ENCODE measurements at regions not wholly inside any gene's neighbourhood (a gene's known extent, or its start where the extent isn't known, plus 50 kb on each side); places are given as distances from the start of the nearest gene placed in this dataset.
"Not testable (repeated sequence)": the region's sequence is repeated elsewhere in the genome, so short reads cannot be mapped to it uniquely, and the experiment has no call there.

DNA sequence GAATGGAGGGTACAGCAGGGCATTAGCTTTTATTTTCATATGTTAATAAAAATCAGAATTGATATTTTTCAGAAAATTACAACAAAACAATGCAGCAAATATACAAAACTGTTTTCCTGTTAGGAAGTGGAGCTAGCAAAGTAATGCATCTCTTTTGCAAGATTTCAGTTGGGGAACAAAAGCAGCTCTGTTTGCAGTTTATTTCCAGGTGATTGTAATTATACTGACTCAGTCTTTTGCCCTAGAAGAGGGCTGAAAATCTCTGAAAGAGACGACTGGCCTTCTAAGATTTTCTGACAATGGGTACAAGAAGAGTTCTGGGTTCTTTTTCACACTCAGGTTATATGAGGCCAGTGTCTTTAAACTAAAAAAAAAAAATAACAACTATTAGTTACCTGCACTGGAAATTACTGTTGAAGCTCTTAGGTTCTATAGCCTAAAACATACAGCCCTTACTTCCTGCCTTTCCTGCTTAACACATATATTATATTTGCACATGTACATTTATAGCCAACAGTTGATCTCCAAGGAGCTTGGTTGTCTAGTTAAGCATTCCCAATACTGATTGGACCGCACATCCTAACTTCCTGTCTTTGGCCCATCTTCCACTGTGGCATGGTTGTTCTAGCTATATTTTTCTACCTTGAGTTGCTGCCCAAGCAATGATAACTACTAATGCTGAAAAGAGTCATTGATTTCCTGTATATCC is 199.1 kb upstream of the KRR1 start:
- DNase-seq (ENCODE audit: low read depth in 1 of 2, low spot score in 1 of 2) = no peak

DNA sequence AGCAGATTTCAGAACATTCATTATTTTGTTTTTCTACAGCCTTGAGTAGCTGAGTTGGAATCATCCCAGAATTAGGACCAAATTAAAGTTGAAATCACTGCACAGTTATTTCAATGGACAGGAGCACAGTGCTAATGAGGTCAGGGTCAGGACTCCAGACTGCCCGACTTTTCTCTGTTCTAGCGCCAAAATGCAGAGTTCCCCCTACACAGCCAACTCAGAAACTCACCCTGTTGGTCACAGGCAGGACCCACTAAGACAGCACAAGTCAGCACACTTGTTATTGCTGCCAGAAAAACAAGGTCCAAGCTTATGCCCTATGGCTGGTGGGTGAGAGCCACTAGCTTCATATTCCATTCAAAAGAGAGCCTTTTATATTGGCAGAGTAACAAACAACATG is 198.1 kb upstream of the KRR1 start:
- DNase-seq (ENCODE audit: low read depth in 1 of 2, low spot score in 1 of 2) = no peak

DNA sequence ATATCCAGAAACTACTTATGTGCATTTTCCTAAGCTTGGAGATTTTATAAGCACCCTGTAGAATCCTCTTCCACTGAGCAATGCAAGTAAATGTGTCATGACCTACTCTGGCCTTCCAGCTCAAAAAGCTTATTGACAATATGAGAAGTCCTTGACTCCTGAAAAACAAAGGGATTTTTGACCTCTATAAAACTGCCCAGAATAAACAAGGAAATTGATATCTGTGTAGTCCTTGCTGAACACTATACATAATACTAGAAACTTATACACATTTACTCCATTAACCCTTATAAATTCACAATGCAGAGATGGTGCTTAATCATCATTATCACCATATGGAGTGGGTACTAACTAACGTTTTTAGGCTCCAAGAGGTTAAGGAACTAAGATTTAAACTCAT is 197.4 kb upstream of the KRR1 start:
- DNase-seq (ENCODE audit: low read depth in 1 of 2, low spot score in 1 of 2) = no peak

DNA sequence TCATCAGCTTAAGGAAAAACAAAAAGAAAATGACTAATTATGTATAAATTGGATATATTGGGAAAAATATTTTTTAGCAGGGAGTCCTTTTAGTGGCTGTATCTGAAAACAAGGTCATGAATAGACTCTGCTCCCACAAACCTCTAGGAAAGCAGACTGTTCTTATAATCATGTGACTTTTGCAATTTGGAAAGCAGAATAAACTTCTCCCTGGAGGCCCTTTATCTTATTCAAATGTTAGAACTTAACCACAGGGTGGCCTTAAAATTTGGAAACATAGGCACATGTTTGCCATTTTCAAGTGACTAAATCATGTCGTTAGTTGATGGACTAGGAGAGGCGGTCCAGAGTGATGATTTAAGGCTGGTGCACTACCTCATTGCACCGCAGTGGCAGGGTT is 196.6 kb upstream of the KRR1 start:
- no peak for DNase-seq (ENCODE audit: low read depth in 1 of 2, low spot score in 1 of 2)

DNA sequence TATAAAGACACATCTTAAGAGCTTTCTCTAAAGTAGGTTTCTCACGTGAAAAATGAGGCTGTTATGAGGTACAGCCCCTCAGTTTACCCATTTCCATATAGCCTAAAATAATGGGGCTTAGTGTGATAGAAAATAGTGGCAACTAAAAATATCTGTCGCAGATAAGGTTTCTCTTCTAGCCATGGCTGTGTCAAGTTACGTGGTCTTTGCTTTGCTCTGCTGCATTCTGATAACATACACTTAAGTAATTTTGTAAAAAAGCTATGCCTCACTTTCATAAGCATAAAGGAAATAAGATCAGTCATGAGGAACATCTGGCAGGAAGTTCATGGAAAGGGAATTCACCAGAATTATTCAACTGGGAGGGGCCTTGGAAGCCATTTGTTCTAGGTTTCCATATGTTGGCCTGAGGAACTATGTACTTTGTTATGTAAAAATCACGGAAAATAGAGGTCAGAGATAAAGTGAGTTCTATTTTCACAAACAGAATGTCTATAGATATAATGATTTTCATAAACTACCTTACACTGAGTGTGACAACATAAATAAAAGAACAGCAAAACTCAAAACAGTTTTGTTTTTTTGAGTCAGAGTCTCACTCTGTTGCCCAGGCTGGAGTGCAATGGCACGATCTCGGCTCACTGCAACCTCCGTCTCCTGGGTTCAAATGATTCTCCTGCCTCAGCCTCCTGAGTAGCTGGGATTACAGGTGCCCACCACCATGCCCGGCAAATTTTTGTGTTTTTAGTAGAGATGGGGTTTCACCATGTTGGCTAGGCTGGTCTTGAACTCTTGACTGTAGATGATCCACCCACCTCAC is 195.6 kb upstream of the KRR1 start:
- no peak for DNase-seq (ENCODE audit: low read depth in 1 of 2, low spot score in 1 of 2)

DNA sequence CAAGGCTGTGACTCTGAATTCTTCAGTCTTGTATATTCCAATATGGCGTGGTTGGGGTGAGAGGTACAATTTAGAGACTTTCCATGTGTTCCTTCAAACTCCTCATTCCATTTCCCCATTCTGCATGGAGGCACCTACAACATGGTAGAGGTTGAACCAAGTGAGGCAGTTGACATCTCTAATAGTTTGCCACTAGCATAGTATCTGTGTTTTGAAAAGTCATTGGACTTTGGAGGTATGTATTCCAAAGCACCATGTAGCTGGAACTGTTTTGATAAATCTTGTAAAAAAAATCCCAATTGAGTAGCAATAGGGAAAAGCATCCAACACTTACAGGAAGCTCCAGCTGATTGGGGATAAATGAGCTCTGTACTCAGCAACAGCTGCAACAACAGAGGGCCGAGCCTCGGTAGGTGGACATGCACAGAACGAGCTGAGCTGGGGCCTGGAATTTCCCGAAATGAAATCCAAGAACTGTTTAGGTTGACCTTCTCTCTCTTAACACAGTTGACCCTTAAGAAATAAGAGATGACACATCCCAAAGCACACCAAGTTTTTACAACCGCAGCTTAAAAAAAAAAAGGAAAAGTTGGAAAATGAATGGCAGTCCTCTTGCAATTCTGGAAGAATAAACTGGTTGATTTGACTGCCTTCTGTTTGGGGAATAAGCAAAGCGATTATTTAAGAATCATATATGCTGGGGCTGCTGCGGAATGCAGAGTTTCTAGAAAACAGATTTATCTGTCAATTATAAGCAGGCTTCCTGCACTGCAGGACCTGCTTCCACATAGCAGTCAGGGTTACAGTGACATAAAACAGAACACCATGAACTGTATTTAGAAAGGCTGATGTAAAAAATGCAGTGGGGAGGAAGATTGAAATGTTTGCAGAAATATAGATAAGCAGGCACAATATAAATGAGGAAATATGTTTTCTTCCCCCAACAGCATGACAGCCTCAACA is 194.6 kb upstream of the KRR1 start:
- DNase-seq (ENCODE audit: low read depth in 1 of 2, low spot score in 1 of 2) = no peak

DNA sequence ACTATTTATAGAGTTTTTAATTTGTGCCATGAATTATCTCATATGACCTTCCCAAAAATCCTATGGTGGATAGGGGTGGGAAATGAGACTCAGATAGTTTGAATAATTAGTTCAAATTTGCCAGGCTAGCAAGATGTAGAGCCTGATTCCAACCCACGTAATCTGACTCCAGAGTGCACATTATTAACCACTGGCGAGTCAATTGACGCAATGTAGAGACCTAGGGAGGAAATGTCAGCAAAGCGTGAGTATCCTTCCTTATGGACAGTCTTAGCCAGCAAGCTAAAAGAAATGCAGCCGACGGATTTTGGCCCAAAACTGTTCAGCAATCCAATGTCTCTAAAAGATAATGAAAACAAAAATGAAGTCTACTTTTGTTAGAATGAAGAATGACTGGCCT is 193.3 kb upstream of the KRR1 start:
- no peak for DNase-seq (ENCODE audit: low read depth in 1 of 2, low spot score in 1 of 2)

DNA sequence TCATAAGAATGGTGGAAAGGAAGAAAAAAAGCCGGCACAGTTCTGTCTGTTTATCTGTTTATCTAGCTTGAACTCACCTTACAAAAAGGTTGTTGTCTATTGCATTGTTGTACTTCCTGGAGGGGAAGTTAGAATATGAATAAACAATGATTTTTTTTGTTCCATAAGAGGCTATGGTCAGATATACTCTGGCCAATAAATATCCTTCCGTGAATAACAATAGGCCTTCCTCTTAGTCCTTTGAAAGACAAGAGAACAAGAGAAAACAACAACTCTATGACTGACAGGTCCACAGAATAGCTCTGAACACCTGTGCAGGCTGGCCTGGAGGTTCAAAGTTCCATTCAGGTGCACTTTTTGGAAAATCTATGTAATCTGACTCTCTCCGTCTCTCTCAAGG is 192.8 kb upstream of the KRR1 start:
- no peak for DNase-seq (ENCODE audit: low read depth in 1 of 2, low spot score in 1 of 2)

DNA sequence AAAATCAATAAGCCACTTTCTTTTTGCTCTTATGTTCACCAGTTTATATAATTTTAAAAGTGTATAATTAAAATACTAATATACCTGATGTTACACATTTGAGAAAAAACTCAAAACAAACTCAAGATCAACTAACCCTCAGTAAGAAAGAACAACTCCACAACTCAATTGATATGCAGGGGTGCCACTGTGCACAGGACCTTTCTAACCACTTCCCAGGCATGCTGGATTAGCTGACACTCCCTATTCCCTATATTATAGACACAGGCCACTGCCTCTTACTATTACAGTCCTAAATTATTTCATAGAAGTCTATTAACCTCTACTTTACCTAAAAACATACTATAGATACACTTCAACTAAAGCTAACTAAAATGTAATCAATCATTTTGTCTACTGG is 191.7 kb upstream of the KRR1 start:
- no peak for DNase-seq (ENCODE audit: low read depth in 1 of 2, low spot score in 1 of 2)

DNA sequence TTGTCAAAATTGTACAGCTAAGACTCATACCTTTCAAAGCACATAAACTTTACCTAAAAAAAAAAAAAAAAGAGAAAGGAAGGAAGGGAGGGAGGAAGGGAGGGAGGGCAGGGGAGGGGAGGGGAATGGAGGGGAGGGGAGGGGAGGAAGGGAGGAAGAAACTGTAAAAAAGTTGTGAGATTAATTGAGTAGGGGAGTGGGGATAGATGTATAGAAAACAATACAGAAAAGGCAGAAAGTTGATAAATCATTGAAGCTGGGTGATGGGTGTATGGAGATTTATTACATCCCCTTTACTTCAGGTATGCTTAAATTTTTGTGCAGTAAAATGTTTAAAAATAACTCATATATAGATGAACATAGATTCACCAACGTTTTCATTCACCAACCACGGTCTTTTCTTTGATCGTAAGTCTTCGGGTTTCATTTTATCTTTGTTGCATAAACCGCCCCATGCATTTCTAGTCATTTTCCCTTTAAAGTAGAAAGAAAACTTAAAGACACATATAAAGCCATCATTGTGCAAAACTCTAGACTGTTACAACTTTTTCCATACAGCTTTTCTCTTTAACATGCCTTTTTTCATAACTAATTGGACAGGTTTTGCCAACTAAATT is 191.2 kb upstream of the KRR1 start:
- DNase-seq (ENCODE audit: low read depth in 1 of 2, low spot score in 1 of 2) = no peak

DNA sequence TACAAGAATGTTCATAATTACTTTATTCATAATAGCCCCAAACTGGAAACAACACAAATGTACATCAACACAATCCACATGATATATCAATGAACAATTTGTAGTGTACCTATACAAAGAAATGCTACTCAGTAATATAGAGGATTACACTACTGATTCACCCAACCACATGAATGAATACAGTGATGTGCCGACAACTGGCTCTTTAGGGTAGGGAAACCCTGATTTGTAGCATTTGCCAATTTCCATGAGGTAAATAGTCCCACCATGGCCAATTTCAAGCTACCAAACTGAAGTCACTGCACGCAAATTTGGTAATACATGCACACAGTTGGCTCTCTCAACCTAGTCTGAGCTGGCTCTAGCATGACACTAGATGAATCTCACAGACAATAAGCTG is 190.4 kb upstream of the KRR1 start:
- DNase-seq (ENCODE audit: low read depth in 1 of 2, low spot score in 1 of 2) = no peak

DNA sequence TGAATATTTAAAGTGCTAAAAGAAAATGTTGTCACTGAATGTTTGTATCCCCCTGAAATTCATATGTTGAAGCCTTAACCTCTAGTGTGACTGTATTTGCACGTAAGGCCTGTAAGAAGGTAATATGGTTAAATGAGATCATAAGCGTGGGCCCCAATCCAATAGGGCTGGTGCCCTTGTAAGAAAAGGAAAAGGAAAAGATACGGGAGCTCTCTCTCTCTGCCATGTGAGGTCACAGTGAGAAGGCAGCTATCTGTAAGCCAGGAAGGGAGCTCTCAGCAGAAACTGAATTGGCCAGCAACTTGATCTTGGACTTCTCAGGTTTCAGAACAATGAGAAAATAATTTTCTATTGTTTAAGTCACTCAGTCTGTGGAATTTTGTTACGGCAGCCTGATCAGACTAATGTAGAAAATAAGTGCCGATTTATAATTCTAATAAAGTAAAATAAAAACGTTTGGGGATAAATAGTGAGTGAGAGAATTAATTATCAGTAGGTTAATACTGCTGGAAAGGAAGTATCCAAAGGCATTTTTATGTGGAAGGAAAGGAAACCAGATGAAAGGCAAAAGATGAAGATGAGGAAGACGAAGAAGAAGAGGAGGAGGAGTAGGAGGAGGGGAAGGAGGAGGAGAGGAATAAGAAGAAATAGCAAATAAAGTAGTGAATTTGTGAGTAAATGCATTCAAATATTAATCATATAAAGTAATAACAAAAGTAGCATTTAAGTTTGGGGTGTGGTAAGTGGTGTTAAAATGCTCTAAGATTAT is 188.5 kb upstream of the KRR1 start:
- DNase-seq (ENCODE audit: low read depth in 1 of 2, low spot score in 1 of 2) = no peak

DNA sequence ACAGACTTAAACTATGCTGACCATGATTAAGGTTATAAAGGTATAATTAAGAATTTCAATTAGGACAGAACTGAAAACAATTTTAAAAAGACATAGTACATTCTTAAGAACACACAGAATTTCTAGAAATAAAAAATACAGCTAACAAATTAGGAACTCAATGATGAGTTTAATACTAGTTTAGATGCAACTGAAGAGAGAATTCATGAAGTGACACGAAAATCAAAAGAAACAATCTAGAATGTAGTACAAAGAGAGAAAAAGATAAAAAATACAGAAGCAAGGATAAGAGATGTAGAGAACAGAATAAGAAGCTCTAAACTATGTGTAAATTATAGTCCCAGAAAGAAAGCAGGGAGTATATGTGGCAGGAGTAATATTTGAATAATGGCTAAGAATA is 187.8 kb upstream of the KRR1 start:
- DNase-seq (ENCODE audit: low read depth in 1 of 2, low spot score in 1 of 2) = no peak

DNA sequence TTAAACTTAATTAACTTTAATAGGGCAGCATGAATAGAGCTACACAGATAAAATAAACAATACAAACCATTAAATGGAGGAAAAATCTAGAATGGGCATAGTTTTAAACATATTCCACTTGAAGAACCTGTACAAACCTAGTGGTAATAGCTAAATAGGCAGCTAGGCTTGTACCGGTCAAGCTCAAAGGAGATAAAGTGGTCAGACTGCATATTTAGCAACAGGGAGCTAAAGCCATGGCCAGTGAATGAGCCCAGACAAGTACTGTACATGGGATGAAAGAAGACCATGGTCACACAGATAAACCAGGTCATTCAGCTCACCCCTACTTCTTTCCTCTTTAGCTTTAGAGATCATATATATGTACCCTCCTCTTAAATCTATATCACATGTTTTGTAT is 186.6 kb upstream of the KRR1 start:
- DNase-seq (ENCODE audit: low read depth in 1 of 2, low spot score in 1 of 2) = no peak

DNA sequence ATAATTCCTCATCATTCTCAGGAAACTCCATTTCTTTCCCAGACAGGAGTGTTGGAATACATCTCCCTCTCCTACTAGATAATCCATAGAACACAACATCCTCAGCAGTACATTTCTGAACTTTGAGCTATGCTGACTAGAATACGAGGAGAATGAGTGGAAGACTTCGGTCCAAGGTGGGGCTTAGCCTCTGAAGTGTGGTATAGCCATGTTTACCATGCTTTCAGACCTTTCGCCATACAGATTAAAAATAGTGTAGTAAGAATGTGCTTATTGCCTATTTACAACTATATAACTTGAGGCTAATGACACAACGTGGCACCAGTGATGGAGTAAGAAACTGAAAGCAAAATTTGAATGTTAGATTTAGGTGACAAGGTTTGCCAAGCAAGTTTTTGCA is 184.5 kb upstream of the KRR1 start:
- no peak for DNase-seq (ENCODE audit: low read depth in 1 of 2, low spot score in 1 of 2)

DNA sequence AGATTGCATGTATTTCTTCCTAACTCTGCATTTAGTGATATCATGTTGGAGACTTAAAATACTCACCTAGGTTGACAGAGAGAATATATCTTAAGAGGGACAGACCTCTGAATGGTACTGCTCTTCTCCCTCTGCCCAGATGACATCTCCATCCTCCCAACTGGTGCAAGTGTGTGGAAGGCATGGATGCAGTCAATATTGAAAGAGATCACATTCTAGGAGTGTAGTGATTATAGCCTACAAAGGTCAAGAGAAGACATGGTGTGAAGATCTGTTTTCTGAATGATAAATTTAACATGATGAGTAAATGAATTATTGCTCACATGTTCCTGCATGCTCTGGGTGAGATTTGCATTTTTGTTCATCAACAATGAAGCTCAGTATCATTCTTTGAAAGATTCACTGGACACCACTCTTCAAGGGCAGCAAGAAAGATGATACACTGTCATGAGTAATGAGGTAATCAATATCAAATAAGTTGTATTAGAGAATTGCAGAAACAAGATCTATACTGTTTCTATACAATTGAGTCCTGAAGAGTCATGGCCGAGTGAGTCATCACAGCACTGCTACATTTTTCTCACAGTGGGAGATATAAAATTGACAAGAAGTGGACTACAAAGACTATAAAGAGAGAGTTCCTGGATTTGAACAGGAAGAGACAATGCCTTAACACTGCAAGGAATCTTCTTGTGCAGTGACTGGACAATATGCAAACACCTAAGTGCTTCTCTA is 183.3 kb upstream of the KRR1 start:
- DNase-seq (ENCODE audit: low read depth in 1 of 2, low spot score in 1 of 2) = no peak

DNA sequence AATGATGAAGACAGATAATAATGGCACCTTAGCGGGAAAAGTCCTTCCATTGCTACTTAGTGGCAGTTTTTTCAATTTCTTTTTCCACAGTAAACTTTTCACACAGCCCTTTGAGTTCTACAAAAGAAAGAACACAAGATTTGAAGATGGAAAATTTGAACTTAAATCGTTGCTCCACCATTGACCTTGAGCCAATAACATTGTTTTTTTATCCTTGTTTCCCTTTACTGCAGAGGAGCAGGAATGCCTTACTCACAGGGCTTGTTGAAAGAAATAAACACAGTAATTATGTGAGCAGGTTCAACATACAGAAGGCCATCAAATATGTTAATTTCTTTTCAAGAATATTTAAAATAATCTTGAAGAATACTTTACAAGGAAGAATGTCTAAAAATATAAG is 181.5 kb upstream of the KRR1 start:
- no peak for DNase-seq (ENCODE audit: low read depth in 1 of 2, low spot score in 1 of 2)

DNA sequence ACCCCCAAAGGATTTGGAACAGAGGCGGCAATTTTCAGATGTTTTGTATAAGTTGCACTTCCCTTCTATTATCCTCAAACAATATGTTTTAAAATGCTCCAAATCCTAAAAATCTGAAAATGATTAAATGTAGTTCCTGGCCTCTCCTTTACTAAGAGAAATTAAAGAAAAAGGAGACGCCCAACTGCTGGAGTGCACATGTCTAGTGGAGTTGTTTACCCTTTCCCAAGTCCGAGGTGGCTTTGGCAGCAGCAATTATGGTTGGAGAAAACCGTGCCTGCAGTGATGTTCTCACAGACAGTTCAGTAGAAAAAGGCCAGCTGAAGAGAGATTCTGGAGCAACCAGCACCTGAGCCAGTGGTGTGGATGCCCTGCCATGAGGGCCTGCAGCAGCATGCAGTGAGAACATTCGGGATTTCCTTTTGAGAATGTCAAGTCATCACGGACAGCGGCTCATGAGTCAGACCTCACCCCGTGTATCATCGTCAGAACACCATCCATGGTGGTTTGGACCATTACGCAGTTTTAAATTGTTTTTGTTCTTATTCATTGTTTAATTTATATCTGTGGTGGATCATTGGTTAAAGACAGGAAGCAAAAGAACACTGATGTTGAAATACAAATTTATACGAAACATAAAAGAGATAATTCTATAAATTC is 179.0 kb upstream of the KRR1 start:
- DNase-seq (ENCODE audit: low read depth in 1 of 2, low spot score in 1 of 2) = no peak

DNA sequence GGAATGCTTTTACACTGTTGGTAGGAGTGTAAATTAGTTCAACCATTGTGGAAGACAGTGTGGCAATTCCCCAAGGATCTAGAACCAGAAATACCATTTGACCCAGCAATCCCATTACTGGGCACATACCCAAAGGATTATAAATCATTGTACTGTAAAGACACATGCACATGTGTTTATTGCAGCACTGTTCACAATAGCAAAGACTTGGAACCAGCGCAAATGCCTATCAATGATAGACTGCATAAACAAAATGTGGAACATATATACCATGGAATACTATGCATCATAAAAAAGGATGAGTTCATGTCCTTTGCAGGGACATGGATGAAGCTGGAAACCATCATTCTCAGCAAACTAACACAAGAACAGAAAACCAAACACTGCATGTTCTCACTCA is 174.8 kb upstream of the KRR1 start:
- DNase-seq (ENCODE audit: low read depth in 1 of 2, low spot score in 1 of 2) = not testable (repeated sequence)
